ENCODE measurements at regions not wholly inside any gene's neighbourhood (a gene's known extent, or its start where the extent isn't known, plus 50 kb on each side); places are given as distances from the start of the nearest gene placed in this dataset.

DNA sequence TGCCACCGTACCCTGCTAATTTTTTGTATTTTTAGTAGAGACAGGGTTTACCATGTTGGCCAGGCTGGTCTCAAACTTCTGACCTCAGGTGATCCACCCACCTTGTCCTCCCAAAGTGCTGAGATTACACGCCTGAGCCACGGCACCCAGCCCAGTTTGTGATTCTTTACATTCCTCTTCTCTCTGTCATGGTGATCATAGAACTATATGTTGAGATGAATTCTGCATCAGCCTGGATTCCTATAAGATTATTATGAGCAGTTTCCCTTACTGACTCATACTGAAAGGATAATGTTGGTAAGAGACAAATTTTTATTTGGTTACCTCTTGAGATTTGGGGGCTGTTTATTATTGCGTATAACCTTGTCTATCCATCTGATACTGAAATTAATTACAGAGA is 121.5 kb upstream of the CSNK1A1L start:
- TF ChIP-seq, protein P1, sequence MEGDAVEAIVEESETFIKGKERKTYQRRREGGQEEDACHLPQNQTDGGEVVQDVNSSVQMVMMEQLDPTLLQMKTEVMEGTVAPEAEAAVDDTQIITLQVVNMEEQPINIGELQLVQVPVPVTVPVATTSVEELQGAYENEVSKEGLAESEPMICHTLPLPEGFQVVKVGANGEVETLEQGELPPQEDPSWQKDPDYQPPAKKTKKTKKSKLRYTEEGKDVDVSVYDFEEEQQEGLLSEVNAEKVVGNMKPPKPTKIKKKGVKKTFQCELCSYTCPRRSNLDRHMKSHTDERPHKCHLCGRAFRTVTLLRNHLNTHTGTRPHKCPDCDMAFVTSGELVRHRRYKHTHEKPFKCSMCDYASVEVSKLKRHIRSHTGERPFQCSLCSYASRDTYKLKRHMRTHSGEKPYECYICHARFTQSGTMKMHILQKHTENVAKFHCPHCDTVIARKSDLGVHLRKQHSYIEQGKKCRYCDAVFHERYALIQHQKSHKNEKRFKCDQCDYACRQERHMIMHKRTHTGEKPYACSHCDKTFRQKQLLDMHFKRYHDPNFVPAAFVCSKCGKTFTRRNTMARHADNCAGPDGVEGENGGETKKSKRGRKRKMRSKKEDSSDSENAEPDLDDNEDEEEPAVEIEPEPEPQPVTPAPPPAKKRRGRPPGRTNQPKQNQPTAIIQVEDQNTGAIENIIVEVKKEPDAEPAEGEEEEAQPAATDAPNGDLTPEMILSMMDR (IDR thresholded peaks at IDR 0.05), result no peak
- no peak for TF ChIP-seq POLR2A (IDR thresholded peaks at IDR 0.05)

All from esophagus squamous epithelium (tissue), 4 donors.